Nephron progenitor cell (in vitro differentiated cells): ENCODE measurements at regions not wholly inside any gene's neighbourhood (a gene's known extent, or its start where the extent isn't known, plus 50 kb on each side); places are given as distances from the start of the nearest gene placed in this dataset.

Experiments
- DNase-seq: peaks from one replicate; pipeline ENCODE4 v3.0.0; 2021
- H3K27ac Mint-ChIP-seq: 2 replicates; pipeline ENCODE4 v1.8.0; 2021; ENCODE audit warnings: mild to moderate bottlenecking, moderate library complexity, mixed read lengths
- H3K27me3 Mint-ChIP-seq: 2 replicates; pipeline ENCODE4 v1.8.0; 2021; ENCODE audit warnings: mild to moderate bottlenecking, low read depth, mixed read lengths; ENCODE audit not compliant: poor library complexity
- H3K36me3 Mint-ChIP-seq: 2 replicates; pipeline ENCODE4 v1.8.0; 2021; ENCODE audit warnings: low read depth, mixed read lengths
- H3K4me1 Mint-ChIP-seq: 2 replicates; pipeline ENCODE4 v1.8.0; 2021; ENCODE audit warnings: mixed read lengths
- H3K4me3 Mint-ChIP-seq: 2 replicates; pipeline ENCODE4 v1.8.0; 2021; ENCODE audit warnings: mild to moderate bottlenecking, moderate library complexity, mixed read lengths
- H3K9me3 Mint-ChIP-seq: 2 replicates; pipeline ENCODE4 v1.8.0; 2021; ENCODE audit warnings: mild to moderate bottlenecking, moderate library complexity, mixed read lengths
- TF ChIP-seq, protein P1 (sequence below): fragments of 200-600 bp; sonication (generic); IDR thresholded peaks from 2 replicates; pipeline ENCODE4 v1.5.0; 2021; ENCODE audit warnings: antibody characterized with exemption

GRCh38 chrX:140580478-140580877 is 75.6 kb upstream of the SOX3 start:
- Mint-ChIP-seq H3K36me3 (no peaks in the 10 kb centered on the region), H3K9me3 (no peaks in the 10 kb centered on the region), H3K27me3 (peaks cover 7% of the 10 kb centered on the region), H3K4me3 (no peak overlapping the region), H3K4me1 (no peaks in the 10 kb centered on the region), H3K27ac (no peak overlapping the region)
- TF ChIP-seq, protein P1, sequence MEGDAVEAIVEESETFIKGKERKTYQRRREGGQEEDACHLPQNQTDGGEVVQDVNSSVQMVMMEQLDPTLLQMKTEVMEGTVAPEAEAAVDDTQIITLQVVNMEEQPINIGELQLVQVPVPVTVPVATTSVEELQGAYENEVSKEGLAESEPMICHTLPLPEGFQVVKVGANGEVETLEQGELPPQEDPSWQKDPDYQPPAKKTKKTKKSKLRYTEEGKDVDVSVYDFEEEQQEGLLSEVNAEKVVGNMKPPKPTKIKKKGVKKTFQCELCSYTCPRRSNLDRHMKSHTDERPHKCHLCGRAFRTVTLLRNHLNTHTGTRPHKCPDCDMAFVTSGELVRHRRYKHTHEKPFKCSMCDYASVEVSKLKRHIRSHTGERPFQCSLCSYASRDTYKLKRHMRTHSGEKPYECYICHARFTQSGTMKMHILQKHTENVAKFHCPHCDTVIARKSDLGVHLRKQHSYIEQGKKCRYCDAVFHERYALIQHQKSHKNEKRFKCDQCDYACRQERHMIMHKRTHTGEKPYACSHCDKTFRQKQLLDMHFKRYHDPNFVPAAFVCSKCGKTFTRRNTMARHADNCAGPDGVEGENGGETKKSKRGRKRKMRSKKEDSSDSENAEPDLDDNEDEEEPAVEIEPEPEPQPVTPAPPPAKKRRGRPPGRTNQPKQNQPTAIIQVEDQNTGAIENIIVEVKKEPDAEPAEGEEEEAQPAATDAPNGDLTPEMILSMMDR = no peak
- DNase-seq = no peak

- Mint-ChIP-seq H3K36me3 (no peaks in the 10 kb centered on the region), H3K4me3 (no peak overlapping the region), H3K9me3 (no peaks in the 10 kb centered on the region)
Measured at GRCh38 chrX:140572724-140573123, 67.9 kb upstream of the SOX3 start.

GRCh38 chrX:140563893-140564292 is 59.0 kb upstream of the SOX3 start:
- TF ChIP-seq, protein P1 = no peak
- H3K4me1 Mint-ChIP-seq = no peaks in the 10 kb centered on the region
- H3K36me3 Mint-ChIP-seq = no peaks in the 10 kb centered on the region
- no peak for DNase-seq
- peaks cover 9% of the 10 kb centered on the region for H3K9me3 Mint-ChIP-seq
- H3K27ac Mint-ChIP-seq = no peak overlapping the region
- no peak overlapping the region for H3K4me3 Mint-ChIP-seq
- peaks cover 4% of the 10 kb centered on the region for H3K27me3 Mint-ChIP-seq

More at GRCh38 chrX:140572724-140573123, 67.9 kb upstream of the SOX3 start:
- TF ChIP-seq, protein P1 = peak; percentile 71
- Mint-ChIP-seq H3K27ac (no peak overlapping the region), H3K27me3 (no peaks in the 10 kb centered on the region), H3K4me1 (no peaks in the 10 kb centered on the region)
- DNase-seq = peak; percentile 58
